IMR-90 (cell line): ENCODE measurements at regions not wholly inside any gene's neighbourhood (a gene's known extent, or its start where the extent isn't known, plus 50 kb on each side); places are given as distances from the start of the nearest gene placed in this dataset.
A peak's percentile ranks its signal among the peaks of the same experiment; 100 is the strongest.

Source experiments
- ATAC-seq: fragments of 200-7000 bp; cut with Tn5 transposase; 2 replicates; pipeline ENCODE4 v1.9.1; 2020; ENCODE audit warnings: low read depth, mild to moderate bottlenecking, moderate library complexity
- BruUV-seq: library from RNA; stranded (reverse); fragments of 400-500 nt; replicated peaks from 2 replicates; lab custom pipeline; 2021; lab: Mats Ljungman, UMichigan
- CTCF ChIA-PET: fragments of 300-600 bp; formaldehyde crosslinking; extraction: SDS; loops from one replicate; lab custom pipeline; 2021; ENCODE audit warnings: antibody characterized with exemption; lab: Yijun Ruan, JAX
- POLR2A ChIA-PET: fragments of 300-600 bp; sonication (Branson Sonifier 250); formaldehyde crosslinking; loops from one replicate; lab custom pipeline; 2022; ENCODE audit warnings: antibody characterized with exemption; ENCODE audit not compliant: unreplicated experiment; lab: Charles Lee
- DNase-seq: peaks from one replicate; pipeline ENCODE4 v3.0.0; 2013
- H2AFZ ChIP-seq: replicated peaks from 2 replicates; pipeline ENCODE3; 2013; ENCODE audit warnings: low read length, mild to moderate bottlenecking; ENCODE audit not compliant: poor library complexity
- H2AK5ac ChIP-seq: 2 replicates; pipeline ENCODE4 v1.6.1; 2013; ENCODE audit warnings: low read depth, low read length, inconsistent platforms
- H2AK9ac ChIP-seq: replicated peaks from 2 replicates; pipeline ENCODE3; 2013; ENCODE audit warnings: mild to moderate bottlenecking, low read depth, low read length, moderate library complexity; ENCODE audit not compliant: poor library complexity
- H2BK120ac ChIP-seq: 2 replicates; pipeline ENCODE4 v1.6.1; 2013; ENCODE audit warnings: low read depth, low read length, inconsistent platforms
- H2BK15ac ChIP-seq: 3 replicates; pipeline ENCODE4 v1.6.1; 2013; ENCODE audit warnings: low read depth, low read length, inconsistent platforms
- H2BK20ac ChIP-seq: 2 replicates; pipeline ENCODE4 v1.6.1; 2013; ENCODE audit warnings: low read depth, mild to moderate bottlenecking, inconsistent platforms, low read length, moderate library complexity
- H2BK5ac ChIP-seq: 2 replicates; pipeline ENCODE4 v1.6.1; 2013; ENCODE audit warnings: mild to moderate bottlenecking, low read depth, low read length, inconsistent platforms; ENCODE audit not compliant: poor library complexity, severe bottlenecking
- H3K14ac ChIP-seq: replicated peaks from 2 replicates; pipeline ENCODE4 v1.6.1; 2013; ENCODE audit warnings: low read depth, low read length, inconsistent platforms
- H3K18ac ChIP-seq: 2 replicates; pipeline ENCODE4 v1.6.1; 2013; ENCODE audit warnings: low read depth, low read length, control low read depth
- H3K23ac ChIP-seq: 2 replicates; pipeline ENCODE4 v1.6.1; 2013; ENCODE audit warnings: low read depth, low read length, inconsistent platforms
- H3K27ac ChIP-seq: 2 replicates; pipeline ENCODE4 v1.5.1; 2013; ENCODE audit warnings: mild to moderate bottlenecking, control low read depth, low read length; ENCODE audit not compliant: insufficient read depth
- H3K27me3 ChIP-seq: 2 replicates; pipeline ENCODE4 v1.6.1; 2013; ENCODE audit warnings: low read length; ENCODE audit not compliant: control insufficient read depth, insufficient read depth
- H3K36me3 ChIP-seq: 2 replicates; pipeline ENCODE4 v1.6.1; 2013; ENCODE audit warnings: low read length, mixed read lengths; ENCODE audit not compliant: control insufficient read depth, insufficient read depth
- H3K4ac ChIP-seq: 2 replicates; pipeline ENCODE4 v1.6.1; 2013; ENCODE audit warnings: low read depth, low read length, inconsistent platforms
- H3K4me1 ChIP-seq: 2 replicates; pipeline ENCODE4 v1.6.1; 2013; ENCODE audit warnings: low read length, mixed read lengths; ENCODE audit not compliant: control insufficient read depth, insufficient read depth
- H3K4me2 ChIP-seq: 2 replicates; pipeline ENCODE4 v1.6.1; 2013; ENCODE audit warnings: low read depth, mild to moderate bottlenecking, control low read depth, low read length, moderate library complexity
- H3K4me3 ChIP-seq: 2 replicates; pipeline ENCODE4 v1.5.1; 2013; ENCODE audit warnings: low read depth, mild to moderate bottlenecking, control low read depth, low read length, moderate library complexity; ENCODE audit not compliant: insufficient read depth
- H3K56ac ChIP-seq: 2 replicates; pipeline ENCODE4 v1.6.1; 2013; ENCODE audit warnings: low read length, inconsistent platforms; ENCODE audit not compliant: insufficient read depth; ENCODE audit errors: extremely low read depth
- H3K79me1 ChIP-seq, 2 experiments: 2 replicates each; pipeline ENCODE4 v1.6.1; 2013; ENCODE audit warnings: low read length in 2 of 2, inconsistent platforms in 1 of 2, low read depth in 1 of 2
- H3K9ac ChIP-seq: 2 replicates; pipeline ENCODE4 v1.6.1; 2013; ENCODE audit warnings: low read depth, low read length, control low read depth
- H3K9me1 ChIP-seq: 2 replicates; pipeline ENCODE4 v1.6.1; 2013; ENCODE audit warnings: low read length, inconsistent platforms; ENCODE audit not compliant: insufficient read depth
- H3K9me3 ChIP-seq: 2 replicates; pipeline ENCODE4 v1.6.1; 2013; ENCODE audit warnings: low read length; ENCODE audit not compliant: control insufficient read depth, insufficient read depth
- H4K20me1 ChIP-seq: 2 replicates; pipeline ENCODE4 v1.6.1; 2013; ENCODE audit warnings: low read length, inconsistent platforms; ENCODE audit not compliant: insufficient read depth
- H4K5ac ChIP-seq: 2 replicates; pipeline ENCODE4 v1.6.1; 2013; ENCODE audit warnings: mild to moderate bottlenecking, low read depth, low read length, control low read depth
- H4K8ac ChIP-seq, 2 experiments: 2 replicates each; pipeline ENCODE4 v1.6.1; 2013; ENCODE audit warnings: low read depth in 2 of 2, low read length in 2 of 2, control low read depth in 1 of 2, inconsistent platforms in 1 of 2
- H4K91ac ChIP-seq: 2 replicates; pipeline ENCODE4 v1.6.1; 2013; ENCODE audit warnings: low read depth, low read length, inconsistent platforms; ENCODE audit not compliant: insufficient read depth
- RCOR1 ChIP-seq: IDR thresholded peaks from 2 replicates; pipeline ENCODE4 v1.6.1; 2012; ENCODE audit warnings: mild to moderate bottlenecking, low read length, improper control_type of control experiment; ENCODE audit not compliant: insufficient replicate concordance
- WGBS, 2 experiments: methylation state at CpG; one replicate each; pipeline versions ENCODE4 v1.1.5 to v1.1.7; 2013; ENCODE audit warnings: missing lambda C conversion rate in 2 of 2; ENCODE audit not compliant: insufficient read length in 1 of 2; ENCODE audit errors: extremely low coverage in 2 of 2; 5-methylcytosine and 5-hydroxymethylcytosine counted together
- dilution Hi-C: fragments of 300-500 bp; cut with HindIII; formaldehyde crosslinking; loops from one replicate; pipeline ENCODE4 v1.14.3; 2018; ENCODE audit warnings: low sequenced_read_pairs; ENCODE audit not compliant: unreplicated experiment
- in situ Hi-C: fragments of 300-500 bp; cut with MboI; formaldehyde crosslinking; loops from 3 replicates; pipeline ENCODE4 v1.14.3; 2019; ENCODE audit warnings: low sequenced_read_pairs, inconsistent platforms, mixed read lengths
- intact Hi-C: fragments of 100-400 bp; cut with micrococcal nuclease; formaldehyde crosslinking; loops from 2 replicates; pipeline ENCODE4 v1.10.0; 2022

- Histone ChIP-seq H2AFZ (no peak overlapping the region), H3K4me3 (no peak overlapping the region), H3K9ac (no peak overlapping the region), H3K23ac (no peak overlapping the region), H3K27ac (no peak overlapping the region), H2AK5ac (no peak overlapping the region), H3K14ac (no peak overlapping the region), H3K9me1 (peaks cover 2% of the 10 kb centered on the region; the same call in 1 of the 2 replicates), H4K20me1 (no peaks in the 10 kb centered on the region), H3K9me3 (no peaks in the 10 kb centered on the region), H3K4me2 (no peak overlapping the region), H3K4me1 (peaks cover 10% of the 10 kb centered on the region), H3K18ac (no peak overlapping the region), H2BK120ac (0 out of 2 replicates have a peak overlapping the region, but pooled peaks have one; percentile 0), H2BK5ac (no peak overlapping the region), H4K8ac (no peak overlapping the region), H4K5ac (no peak overlapping the region), H2BK15ac (no peak overlapping the region), H3K27me3 (no peaks in the 10 kb centered on the region), H2AK9ac (no peak overlapping the region), H3K56ac (no peak overlapping the region), H3K4ac (no peak overlapping the region), H3K36me3 (no peaks in the 10 kb centered on the region), H4K91ac (no peak overlapping the region), H2BK20ac (no peak overlapping the region), H3K79me1 (no peaks in the 10 kb centered on the region)
- intact Hi-C loops (no loop called here), in situ Hi-C loops (no loop called here), dilution Hi-C loops (no loop called here)
- no TSS peak for BruUV-seq
- ATAC-seq: no peak
- ChIA-PET CTCF (no interaction called here), POLR2A (interaction anchor here (0.6 kb wide), 1 partner anchor 709 kb away, joined by 3 read pairs; the partner anchor contains the start of gene IGFBP5)
- DNase-seq: no peak
- no peak for TF ChIP-seq RCOR1
- WGBS, 2 experiments: no CpG with 5 or more reads among the region's 2 CpGs
Measured at GRCh38 chr2:217404236-217404760, 544.4 kb upstream of the TNP1 start.
